Caco-2 (cell line): ENCODE measurements at regions not wholly inside any gene's neighbourhood (a gene's known extent, or its start where the extent isn't known, plus 50 kb on each side); places are given as distances from the start of the nearest gene placed in this dataset.

Experiments
- BruUV-seq: library from RNA; stranded (reverse); fragments of 400-500 nt; replicated peaks from 2 replicates; lab custom pipeline; 2021; lab: Mats Ljungman, UMichigan
- CTCF ChIA-PET: fragments of 300-600 bp; sonication (Branson Sonifier 250); formaldehyde crosslinking; loops from one replicate; lab custom pipeline; 2022; ENCODE audit warnings: antibody characterized with exemption; lab: Charles Lee
- POLR2A ChIA-PET: fragments of 300-600 bp; sonication (Branson Sonifier 250); formaldehyde crosslinking; loops from one replicate; lab custom pipeline; 2022; ENCODE audit warnings: antibody characterized with exemption; lab: Charles Lee
- DNase-seq, 2 experiments: peaks; one replicate each; pipeline versions ENCODE4 v3.0.0 to v3.0.0-alpha.2; 2020 to 2022
- H3K27me3 ChIP-seq: replicated peaks from 2 replicates; pipeline ENCODE4 v1.6.0; 2011; ENCODE audit warnings: low read length; ENCODE audit not compliant: control insufficient read depth, insufficient read depth
- H3K36me3 ChIP-seq: 2 replicates; pipeline ENCODE4 v1.5.1; 2011; ENCODE audit warnings: low read length; ENCODE audit not compliant: control insufficient read depth, insufficient read depth
- H3K4me1 ChIP-seq: fragments of 250-450 bp; sonication (Bioruptor Pico); 2 replicates; pipeline ENCODE4 v1.5.1; 2020; ENCODE audit warnings: mild to moderate bottlenecking
- H3K4me3 ChIP-seq: 2 replicates; pipeline ENCODE4 v1.5.1; 2011; ENCODE audit warnings: low read depth, mild to moderate bottlenecking, control low read depth, low read length
- H3K9me3 ChIP-seq: fragments of 250-450 bp; sonication (Bioruptor Pico); 2 replicates; pipeline ENCODE4 v1.5.1; 2020; ENCODE audit warnings: mild to moderate bottlenecking, moderate library complexity
- H3K27ac Mint-ChIP-seq: one replicate; pipeline ENCODE4 v1.8.0; 2022; ENCODE audit warnings: mixed read lengths; ENCODE audit not compliant: unreplicated experiment
- H3K27me3 Mint-ChIP-seq: one replicate; pipeline ENCODE4 v1.8.0; 2022; ENCODE audit warnings: mixed read lengths; ENCODE audit not compliant: insufficient read depth, unreplicated experiment
- H3K36me3 Mint-ChIP-seq: one replicate; pipeline ENCODE4 v1.8.0; 2022; ENCODE audit warnings: mild to moderate bottlenecking, mixed read lengths; ENCODE audit not compliant: insufficient read depth, unreplicated experiment
- H3K4me1 Mint-ChIP-seq: one replicate; pipeline ENCODE4 v1.8.0; 2022; ENCODE audit warnings: low read depth, mixed read lengths; ENCODE audit not compliant: unreplicated experiment
- H3K4me3 Mint-ChIP-seq: one replicate; pipeline ENCODE4 v1.8.0; 2022; ENCODE audit warnings: mild to moderate bottlenecking, moderate library complexity, mixed read lengths; ENCODE audit not compliant: unreplicated experiment
- H3K9me3 Mint-ChIP-seq: one replicate; pipeline ENCODE4 v1.8.0; 2022; ENCODE audit warnings: mixed read lengths; ENCODE audit not compliant: unreplicated experiment
- CTCF ChIP-seq, 2 experiments: fragments of 200-600 bp in 1 of 2; IDR thresholded peaks; 1 replicate in 1 of 2; 2 replicates in 1 of 2; pipeline versions ENCODE4 v1.5.1 to v1.8.0; 2011 to 2022; ENCODE audit warnings: antibody characterized with exemption in 1 of 2, control low read depth in 1 of 2, inconsistent platforms in 1 of 2, low read depth in 1 of 2, low read length in 1 of 2, mild to moderate bottlenecking in 1 of 2, moderate library complexity in 1 of 2; ENCODE audit not compliant: insufficient read depth in 1 of 2, severe bottlenecking in 1 of 2, unreplicated experiment in 1 of 2
- intact Hi-C: fragments of 100-400 bp; cut with micrococcal nuclease; formaldehyde crosslinking; loops from one replicate; pipeline ENCODE4 v1.10.0; 2022; ENCODE audit not compliant: unreplicated experiment

- DNase-seq = no peak
- Histone ChIP-seq H3K9me3 (no peaks in the 10 kb centered on the region), H3K27me3 (no peaks in the 10 kb centered on the region), H3K4me3 (no peak overlapping the region), H3K4me1 (no peaks in the 10 kb centered on the region), H3K36me3 (no peaks in the 10 kb centered on the region)
- TF ChIP-seq CTCF (IDR thresholded peaks at IDR 0.05; ENCODE audit: insufficient read depth in 1 of 2, low read depth in 1 of 2, low read length in 1 of 2, severe bottlenecking in 1 of 2, unreplicated experiment in 1 of 2) = peak in 1 of 2 experiments; percentile 12
- H3K9me3 Mint-ChIP-seq = no peaks in the 10 kb centered on the region
- BruUV-seq = no TSS peak
- peaks cover 5% of the 10 kb centered on the region for H3K27me3 Mint-ChIP-seq
- no peak overlapping the region for H3K27ac Mint-ChIP-seq
- ChIA-PET CTCF (no interaction called here), POLR2A (no interaction called here)
- no peaks in the 10 kb centered on the region for H3K36me3 Mint-ChIP-seq
- no peak overlapping the region for H3K4me3 Mint-ChIP-seq
- intact Hi-C loops = no loop called here
- H3K4me1 Mint-ChIP-seq = no peaks in the 10 kb centered on the region
These were observed 171.1 kb upstream of the CCDC150 start for GRCh38 chr2:196468394-196468793.

GRCh38 chr2:196473617-196474016 is 165.9 kb upstream of the CCDC150 start:
- peaks cover 3% of the 10 kb centered on the region for H3K27me3 Mint-ChIP-seq
- no peak overlapping the region for H3K4me3 ChIP-seq
- no peaks in the 10 kb centered on the region for H3K9me3 Mint-ChIP-seq
- no peaks in the 10 kb centered on the region for H3K9me3 ChIP-seq
- no TSS peak for BruUV-seq
- no peak overlapping the region for H3K27ac Mint-ChIP-seq
- no peak for TF ChIP-seq CTCF (IDR thresholded peaks at IDR 0.05; ENCODE audit: insufficient read depth in 1 of 2, low read depth in 1 of 2, low read length in 1 of 2, severe bottlenecking in 1 of 2, unreplicated experiment in 1 of 2)
- DNase-seq = no peak
- no peak overlapping the region for H3K4me3 Mint-ChIP-seq
- no peaks in the 10 kb centered on the region for H3K4me1 Mint-ChIP-seq
- H3K27me3 ChIP-seq = no peaks in the 10 kb centered on the region; the same call in 1 of the 2 replicates
- ChIA-PET CTCF (no interaction called here), POLR2A (no interaction called here)
- intact Hi-C loops = no loop called here
- no peaks in the 10 kb centered on the region for H3K36me3 Mint-ChIP-seq
- no peaks in the 10 kb centered on the region for H3K36me3 ChIP-seq
- no peaks in the 10 kb centered on the region for H3K4me1 ChIP-seq

- ChIA-PET CTCF (no interaction called here), POLR2A (no interaction called here)
- H3K36me3 ChIP-seq = no peaks in the 10 kb centered on the region
- DNase-seq = no peak
- H3K9me3 ChIP-seq = no peaks in the 10 kb centered on the region
- no peak for TF ChIP-seq CTCF (IDR thresholded peaks at IDR 0.05; ENCODE audit: insufficient read depth in 1 of 2, low read depth in 1 of 2, low read length in 1 of 2, severe bottlenecking in 1 of 2, unreplicated experiment in 1 of 2)
- intact Hi-C loops = no loop called here
- H3K4me3 Mint-ChIP-seq = no peak overlapping the region
- no peaks in the 10 kb centered on the region for H3K9me3 Mint-ChIP-seq
- H3K4me1 ChIP-seq = no peaks in the 10 kb centered on the region
- no peaks in the 10 kb centered on the region; the same call in 1 of the 2 replicates for H3K27me3 ChIP-seq
- H3K27ac Mint-ChIP-seq = no peak overlapping the region
- H3K27me3 Mint-ChIP-seq = no peaks in the 10 kb centered on the region
- H3K4me3 ChIP-seq = no peak overlapping the region
- BruUV-seq = no TSS peak
- no peaks in the 10 kb centered on the region for H3K4me1 Mint-ChIP-seq
- no peaks in the 10 kb centered on the region for H3K36me3 Mint-ChIP-seq
These were observed 163.9 kb upstream of the CCDC150 start for GRCh38 chr2:196475611-196476010.
